Left hindlimb (tissue), 1 donor: ENCODE measurements at regions not wholly inside any gene's neighbourhood (a gene's known extent, or its start where the extent isn't known, plus 50 kb on each side); places are given as distances from the start of the nearest gene placed in this dataset.
"Not testable (repeated sequence)": the region's sequence is repeated elsewhere in the genome, so short reads cannot be mapped to it uniquely, and the experiment has no call there.

Experiments
- DNase-seq: peaks from one replicate; pipeline ENCODE4 v3.0.0-alpha.2; 2018

DNA sequence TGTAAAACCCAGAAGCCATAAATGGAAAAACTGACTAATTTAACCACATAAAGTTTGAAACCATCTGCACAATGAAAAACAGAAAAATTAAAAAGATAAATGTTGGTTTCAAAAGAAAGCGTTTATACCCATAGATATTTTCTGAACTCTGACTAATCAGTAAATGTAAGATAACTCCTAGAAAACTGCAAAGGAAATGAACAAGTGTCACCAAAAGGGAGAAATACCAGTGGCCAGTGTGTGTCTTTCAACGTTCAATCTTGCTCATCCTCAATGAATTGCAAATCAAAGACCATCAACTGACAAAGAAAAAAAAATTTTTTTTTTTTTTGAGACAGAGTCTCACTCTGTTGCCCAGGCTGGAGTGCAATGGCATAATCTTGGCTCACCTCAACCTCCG, 180.1 kb downstream of the SYK start:
- DNase-seq = no peak

DNA sequence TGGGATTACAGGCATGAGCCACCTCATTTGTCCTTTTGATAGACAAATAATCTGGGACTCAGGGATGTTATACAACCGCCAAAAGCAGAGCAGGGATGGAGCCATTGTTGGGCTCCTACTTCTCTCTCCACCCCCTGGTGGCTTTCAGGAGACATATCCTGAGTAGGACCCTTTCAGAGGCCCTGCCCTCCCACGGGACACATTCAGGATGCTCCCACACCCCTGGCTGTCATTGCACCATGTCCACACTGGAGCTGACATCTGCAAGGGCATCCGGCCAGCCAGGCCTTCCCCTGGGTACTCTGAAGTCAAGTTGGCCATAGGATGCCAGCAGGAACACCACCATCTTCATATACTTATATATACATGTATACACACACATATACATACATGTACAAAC, 181.8 kb downstream of the SYK start:
- DNase-seq = no peak

DNA sequence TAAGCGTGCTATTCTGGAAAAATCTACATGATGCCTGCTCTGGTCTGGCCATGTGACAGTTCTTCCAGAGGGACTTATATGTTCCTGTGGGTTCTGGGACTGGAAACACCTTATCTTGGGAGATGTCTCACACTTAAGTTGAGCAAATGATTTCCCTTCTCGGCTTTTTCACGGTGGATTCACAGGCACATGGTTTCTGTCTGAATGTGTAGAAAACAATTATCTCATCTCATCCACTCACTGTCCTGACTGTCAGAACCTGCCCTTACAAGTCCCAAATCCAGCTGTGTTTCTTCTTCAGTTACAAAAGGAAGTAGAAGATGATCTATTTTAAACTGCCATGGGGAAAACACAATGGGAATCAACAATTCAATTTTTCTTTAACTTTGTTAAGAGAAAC, 184.0 kb downstream of the SYK start:
- DNase-seq = no peak

DNA sequence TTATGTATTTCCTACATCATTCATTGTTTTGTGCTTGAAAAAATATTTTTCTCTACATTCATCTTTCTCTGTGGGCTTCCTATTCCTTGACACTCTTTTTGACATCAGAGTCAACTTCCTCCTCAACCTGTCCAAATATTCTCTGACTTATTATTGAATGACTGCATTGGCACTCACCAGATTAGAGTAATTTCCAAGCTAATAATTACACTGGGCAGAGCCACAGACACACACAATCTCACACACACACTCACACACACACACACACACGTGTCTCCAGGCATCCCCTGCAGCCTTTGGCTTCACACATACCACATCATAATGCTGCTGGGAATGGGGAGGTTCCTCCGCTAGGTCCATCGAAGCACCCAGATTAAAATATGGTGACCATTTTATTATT, 184.5 kb downstream of the SYK start:
- DNase-seq = no peak

DNA sequence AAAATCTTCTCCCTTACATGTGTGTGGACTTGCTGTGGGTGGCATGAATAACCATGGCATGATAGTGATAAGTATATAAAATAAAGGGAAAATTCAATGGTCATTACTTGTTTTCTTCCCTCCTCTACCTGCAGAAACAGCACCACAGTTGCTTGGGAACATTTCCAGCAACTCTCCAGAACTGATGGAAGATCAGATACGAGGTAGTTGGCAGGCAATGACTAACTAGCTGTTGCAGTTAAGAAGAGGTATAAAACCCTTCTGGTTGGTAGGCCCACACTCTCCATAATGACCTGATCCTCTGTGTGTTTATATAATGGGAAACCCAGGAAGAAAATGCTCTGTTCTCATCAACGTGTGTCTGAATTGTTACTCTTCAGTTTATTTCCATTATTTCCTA, 185.9 kb downstream of the SYK start:
- DNase-seq = no peak

DNA sequence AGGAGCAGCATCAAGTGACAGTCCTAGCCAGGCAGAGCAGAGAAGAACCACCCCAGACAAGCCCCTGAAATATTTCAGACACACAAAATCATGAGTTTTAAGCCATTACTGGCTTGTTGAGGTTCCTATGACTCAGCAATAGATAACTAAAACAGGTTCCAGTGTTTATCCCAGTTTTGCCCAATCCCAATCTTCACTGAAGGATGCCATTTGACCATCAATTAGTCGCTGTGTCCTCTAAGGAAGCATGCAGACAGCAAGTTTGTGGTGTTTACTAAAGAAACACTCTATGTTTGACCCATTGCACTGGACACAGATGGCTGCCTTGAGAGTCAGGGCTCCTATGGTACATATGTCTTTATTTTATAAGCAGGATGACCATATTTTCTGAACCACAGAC, 186.7 kb downstream of the SYK start:
- no peak for DNase-seq

GRCh38 chr9:90991953-90992352, 190.3 kb downstream of the SYK start:
- DNase-seq = no peak

- DNase-seq = no peak
Observed at GRCh38 chr9:90995516-90995915, 193.9 kb downstream of the SYK start.

DNA sequence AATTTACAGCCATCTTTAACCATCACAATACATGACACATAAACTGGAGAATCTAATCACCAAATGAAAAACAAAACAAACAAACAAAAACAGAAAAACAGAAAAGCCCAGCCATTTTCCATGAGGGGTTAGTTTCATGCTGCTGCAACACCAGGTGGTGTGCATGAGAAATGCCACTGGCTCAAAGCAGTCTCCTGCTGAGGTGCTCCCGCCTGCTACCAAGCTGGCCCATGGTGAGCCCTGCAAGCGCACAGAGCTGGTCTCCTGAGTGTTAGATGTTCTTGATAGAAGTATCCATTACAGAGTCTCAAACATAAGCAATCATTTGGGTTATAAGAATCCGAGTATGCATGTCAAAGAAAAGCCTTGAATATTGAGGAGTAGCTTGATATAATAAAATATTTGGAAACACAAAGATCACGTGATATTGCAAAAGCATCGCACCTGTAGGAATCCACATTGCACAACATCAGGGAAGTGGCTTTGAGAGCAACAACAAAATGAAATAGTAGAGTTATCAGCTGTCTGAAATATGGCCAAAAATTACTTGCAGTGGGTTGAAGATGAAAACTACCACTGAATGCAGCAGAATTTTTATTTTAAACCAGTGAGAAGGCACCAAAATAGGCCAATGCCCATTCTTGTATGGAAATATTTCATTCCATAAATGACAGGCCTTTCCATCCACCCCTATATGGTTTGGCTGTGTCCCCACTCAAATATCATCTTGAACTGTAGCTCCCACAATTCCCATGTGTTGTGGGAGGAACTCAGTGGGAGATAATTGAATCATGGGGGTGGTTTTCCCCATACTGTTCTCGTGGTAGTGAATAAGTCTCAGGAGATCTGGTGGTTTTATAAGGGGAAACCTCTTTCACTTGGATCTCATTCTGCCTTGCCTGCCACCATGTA, 194.8 kb downstream of the SYK start:
- no peak for DNase-seq

DNA sequence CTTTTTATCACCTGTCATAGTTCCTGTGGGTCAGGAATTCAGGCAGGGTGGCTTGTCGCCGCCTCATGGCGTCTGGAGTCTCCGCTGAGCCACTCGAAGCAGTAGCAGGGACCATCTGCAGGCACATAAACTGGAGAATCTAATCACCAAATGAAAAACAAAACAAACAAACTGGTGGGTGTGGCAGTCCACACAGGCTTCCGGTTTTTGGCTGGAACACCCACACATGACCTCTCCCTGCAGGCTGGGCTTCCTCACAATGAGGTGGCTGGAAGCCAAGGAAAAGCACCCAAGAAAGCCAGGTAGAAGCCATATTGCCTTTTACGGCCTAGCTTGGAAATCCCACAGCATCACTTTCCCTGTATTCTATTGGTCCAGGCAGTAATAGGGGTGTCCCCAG, 197.0 kb downstream of the SYK start:
- no peak for DNase-seq

DNA sequence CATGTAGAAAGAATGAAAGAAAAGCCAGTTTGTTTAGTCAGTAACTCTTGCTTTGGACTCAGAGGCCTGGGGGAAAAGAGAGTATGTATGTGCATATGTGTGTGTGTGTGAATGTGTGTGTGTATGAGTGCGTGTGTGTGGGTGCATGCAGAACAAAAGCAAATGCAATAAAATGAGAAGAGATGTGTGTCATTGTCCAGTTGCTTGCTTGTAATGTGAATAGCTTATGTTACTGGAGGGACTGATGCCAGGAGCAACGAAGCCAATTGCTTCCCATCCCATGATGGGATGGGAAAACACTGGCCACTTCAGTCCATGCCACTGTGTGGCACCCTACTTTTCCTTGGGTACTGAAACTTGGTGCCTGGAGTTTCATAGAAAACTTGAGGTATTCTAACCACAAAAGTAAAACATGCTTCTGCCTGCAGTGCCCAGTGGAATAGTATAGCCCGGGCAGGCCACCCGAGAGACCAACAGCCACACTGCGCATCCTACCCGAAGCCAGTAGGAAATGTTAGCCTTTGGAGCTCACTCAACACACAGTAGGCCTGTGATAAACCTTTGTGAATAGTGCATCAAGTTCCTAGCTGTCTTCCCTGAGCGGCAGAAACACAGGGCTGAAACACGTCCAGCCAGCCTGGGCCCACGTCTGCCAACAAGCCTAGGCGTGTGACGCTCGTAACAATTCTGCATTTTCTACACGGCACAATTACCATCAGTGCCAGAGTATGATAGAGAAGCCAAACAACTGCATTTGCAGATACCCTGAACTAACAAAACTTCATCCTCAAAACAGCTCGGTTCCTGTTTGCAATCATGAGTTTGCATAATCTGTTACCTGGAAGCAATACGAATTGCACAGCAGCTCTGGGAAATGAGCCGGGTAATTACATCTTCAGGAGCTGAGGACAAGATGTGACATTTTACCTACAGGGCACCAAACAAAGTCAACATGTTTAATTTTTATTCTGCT, 198.1 kb downstream of the SYK start:
- DNase-seq = no peak

- DNase-seq = no peak
Observed at GRCh38 chr9:91001146-91001611, 199.6 kb downstream of the SYK start.

GRCh38 chr9:91004484-91004883, 202.9 kb downstream of the SYK start:
- no peak for DNase-seq

DNA sequence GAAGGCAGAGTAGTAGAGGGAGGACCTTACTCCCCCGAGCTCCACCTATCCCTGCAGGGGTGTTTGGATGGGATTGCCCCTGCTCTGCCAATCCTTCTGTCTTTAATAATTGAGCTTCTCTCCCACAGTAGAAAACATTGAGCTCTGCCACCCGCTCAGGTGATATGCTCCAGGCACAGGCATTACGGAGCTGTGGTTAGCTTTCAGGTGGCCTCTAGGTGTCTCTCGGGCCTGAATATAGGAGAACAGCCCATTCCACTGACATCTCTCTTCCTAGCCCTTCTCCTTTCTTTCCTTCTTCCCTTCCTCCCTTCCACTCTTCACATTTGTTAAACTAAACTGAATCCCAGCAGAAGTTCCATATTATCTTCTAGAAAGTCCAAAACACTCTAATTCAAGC, 203.4 kb downstream of the SYK start:
- no peak for DNase-seq

DNA sequence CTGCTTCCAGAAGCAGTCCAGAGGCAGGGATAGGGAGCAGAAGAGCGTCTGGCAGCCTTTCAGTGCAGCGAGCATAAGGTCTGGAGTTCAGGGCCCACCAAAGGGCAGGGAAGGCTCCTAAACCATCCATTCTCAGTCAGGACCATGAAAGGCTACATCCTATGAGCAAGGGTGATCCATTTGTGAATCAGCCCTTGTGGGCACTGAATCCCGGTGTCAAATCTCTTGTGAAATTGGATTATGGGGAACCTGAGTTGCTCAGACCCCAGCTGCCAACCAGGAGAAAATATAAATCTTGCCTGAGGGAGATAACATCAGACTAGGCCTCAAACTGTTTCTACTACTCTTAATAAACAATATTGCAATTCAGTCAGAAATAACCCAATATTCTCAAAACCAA, 204.4 kb downstream of the SYK start:
- no peak for DNase-seq

- DNase-seq = no peak
Observed at GRCh38 chr9:91008568-91008967, 206.9 kb downstream of the SYK start.

GRCh38 chr9:91011891-91012290, 210.3 kb downstream of the SYK start:
- DNase-seq = no peak

GRCh38 chr9:91012933-91013841, 211.6 kb downstream of the SYK start:
- DNase-seq = no peak

GRCh38 chr9:91017245-91017644, 215.6 kb downstream of the SYK start:
- no peak for DNase-seq

- DNase-seq = not testable (repeated sequence)
Observed at GRCh38 chr9:91019871-91020270, 218.3 kb downstream of the SYK start.

GRCh38 chr9:91021656-91022055, 220.0 kb downstream of the SYK start:
- not testable (repeated sequence) for DNase-seq

GRCh38 chr9:91023741-91024140, 222.1 kb downstream of the SYK start:
- no peak for DNase-seq

DNA sequence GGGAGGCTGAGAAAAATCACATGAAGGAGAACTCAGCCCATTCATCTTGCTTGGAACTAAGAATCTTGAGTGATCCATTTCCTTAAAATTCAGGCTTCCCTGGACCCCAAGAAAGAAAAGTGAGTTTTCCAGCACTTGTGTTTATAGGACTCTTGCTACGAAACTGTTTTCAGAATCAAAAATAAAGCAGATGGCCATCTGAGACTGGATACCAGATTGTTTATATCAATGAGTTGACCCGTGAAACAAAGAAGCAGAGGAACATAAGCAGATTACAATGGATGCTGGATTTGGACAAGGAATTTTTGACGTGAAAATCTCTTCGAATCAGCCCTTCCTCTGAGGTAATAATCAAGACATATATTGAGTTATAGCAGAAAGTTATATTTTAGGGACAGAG, 223.2 kb downstream of the SYK start:
- no peak for DNase-seq
